22Rv1 (cell line): ENCODE measurements at regions not wholly inside any gene's neighbourhood (a gene's known extent, or its start where the extent isn't known, plus 50 kb on each side); places are given as distances from the start of the nearest gene placed in this dataset.
"Not testable (repeated sequence)": the region's sequence is repeated elsewhere in the genome, so short reads cannot be mapped to it uniquely, and the experiment has no call there.

ENCODE experiments used
- H3K27ac ChIP-seq: fragments of 450-650 bp; 2 replicates; pipeline ENCODE4 v1.5.1; 2017
- ZFX ChIP-seq: fragments of 450-650 bp; IDR thresholded peaks from 2 replicates; pipeline ENCODE4 v1.6.1; 2017; ENCODE audit warnings: antibody characterized with exemption, borderline replicate concordance
- TF ChIP-seq, protein P1 (sequence below): fragments of 450-650 bp; IDR thresholded peaks from 2 replicates; pipeline ENCODE4 v1.5.1; 2017; ENCODE audit warnings: mild to moderate bottlenecking

- TF ChIP-seq ZFX, result no peak
- TF ChIP-seq, protein P1, sequence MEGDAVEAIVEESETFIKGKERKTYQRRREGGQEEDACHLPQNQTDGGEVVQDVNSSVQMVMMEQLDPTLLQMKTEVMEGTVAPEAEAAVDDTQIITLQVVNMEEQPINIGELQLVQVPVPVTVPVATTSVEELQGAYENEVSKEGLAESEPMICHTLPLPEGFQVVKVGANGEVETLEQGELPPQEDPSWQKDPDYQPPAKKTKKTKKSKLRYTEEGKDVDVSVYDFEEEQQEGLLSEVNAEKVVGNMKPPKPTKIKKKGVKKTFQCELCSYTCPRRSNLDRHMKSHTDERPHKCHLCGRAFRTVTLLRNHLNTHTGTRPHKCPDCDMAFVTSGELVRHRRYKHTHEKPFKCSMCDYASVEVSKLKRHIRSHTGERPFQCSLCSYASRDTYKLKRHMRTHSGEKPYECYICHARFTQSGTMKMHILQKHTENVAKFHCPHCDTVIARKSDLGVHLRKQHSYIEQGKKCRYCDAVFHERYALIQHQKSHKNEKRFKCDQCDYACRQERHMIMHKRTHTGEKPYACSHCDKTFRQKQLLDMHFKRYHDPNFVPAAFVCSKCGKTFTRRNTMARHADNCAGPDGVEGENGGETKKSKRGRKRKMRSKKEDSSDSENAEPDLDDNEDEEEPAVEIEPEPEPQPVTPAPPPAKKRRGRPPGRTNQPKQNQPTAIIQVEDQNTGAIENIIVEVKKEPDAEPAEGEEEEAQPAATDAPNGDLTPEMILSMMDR, result no peak
- no peak overlapping the region for H3K27ac ChIP-seq
These were observed 67.5 kb upstream of the GPR6 start for GRCh38 chr6:109910571-109910970.

- TF ChIP-seq ZFX, result no peak
- TF ChIP-seq, protein P1, result no peak
- H3K27ac ChIP-seq, result no peak overlapping the region
These were observed 66.0 kb upstream of the GPR6 start for GRCh38 chr6:109912118-109912517.

- TF ChIP-seq, protein P1, result no peak
- TF ChIP-seq ZFX, result no peak
- H3K27ac ChIP-seq, result no peak overlapping the region
These were observed 65.2 kb upstream of the GPR6 start for GRCh38 chr6:109912952-109913351.

GRCh38 chr6:109915748-109916147 is 62.4 kb upstream of the GPR6 start:
- H3K27ac ChIP-seq, result not testable (repeated sequence)

- H3K27ac ChIP-seq, result no peak overlapping the region
These were observed 61.4 kb upstream of the GPR6 start for GRCh38 chr6:109916759-109917158.

GRCh38 chr6:109918227-109918626 is 59.9 kb upstream of the GPR6 start:
- H3K27ac ChIP-seq, result no peak overlapping the region
- no peak for TF ChIP-seq ZFX
- TF ChIP-seq, protein P1, result no peak

More at GRCh38 chr6:109916759-109917158, 61.4 kb upstream of the GPR6 start:
- TF ChIP-seq ZFX, result no peak
- TF ChIP-seq, protein P1, result no peak

GRCh38 chr6:109920911-109921310 is 57.2 kb upstream of the GPR6 start:
- TF ChIP-seq, protein P1, result no peak
- TF ChIP-seq ZFX, result no peak
- H3K27ac ChIP-seq, result no peak overlapping the region

- no peak for TF ChIP-seq ZFX
- TF ChIP-seq, protein P1, result no peak
- no peak overlapping the region for H3K27ac ChIP-seq
These were observed 55.3 kb upstream of the GPR6 start for GRCh38 chr6:109922851-109923250.
